NCI-H2196 treated with DMSO at 0.1 percent for 48 hours (cell line): ENCODE measurements at regions not wholly inside any gene's neighbourhood (a gene's known extent, or its start where the extent isn't known, plus 50 kb on each side); places are given as distances from the start of the nearest gene placed in this dataset.
"Not testable (repeated sequence)": the region's sequence is repeated elsewhere in the genome, so short reads cannot be mapped to it uniquely, and the experiment has no call there.

Experiments used
- DNase-seq: peaks from one replicate; lab custom pipeline; 2025; ENCODE audit not compliant: unreplicated experiment; lab: John Stamatoyannopoulos, UW

GRCh38 chr10:36019749-36020148, 377.7 kb upstream of the FZD8 start:
- no peak for DNase-seq

- DNase-seq, result no peak
These were observed 376.9 kb upstream of the FZD8 start for GRCh38 chr10:36018996-36019395.

- DNase-seq, result no peak
These were observed 375.0 kb upstream of the FZD8 start for GRCh38 chr10:36017137-36017536.

- no peak for DNase-seq
These were observed 365.3 kb upstream of the FZD8 start for GRCh38 chr10:36007369-36007768.

GRCh38 chr10:36003688-36004087, 361.6 kb upstream of the FZD8 start:
- DNase-seq, result no peak

GRCh38 chr10:36003031-36003600, 361.0 kb upstream of the FZD8 start:
- DNase-seq, result no peak

GRCh38 chr10:36002445-36002844, 360.3 kb upstream of the FZD8 start:
- DNase-seq, result no peak

GRCh38 chr10:36000754-36001153, 358.7 kb upstream of the FZD8 start:
- DNase-seq, result not testable (repeated sequence)

GRCh38 chr10:35998026-35998425, 355.9 kb upstream of the FZD8 start:
- no peak for DNase-seq

- no peak for DNase-seq
These were observed 353.4 kb upstream of the FZD8 start for GRCh38 chr10:35995485-35995884.

GRCh38 chr10:35993591-35994515, 351.8 kb upstream of the FZD8 start:
- DNase-seq, result no peak

- DNase-seq, result no peak
These were observed 350.0 kb upstream of the FZD8 start for GRCh38 chr10:35992107-35992506.

GRCh38 chr10:35986756-35987502, 344.8 kb upstream of the FZD8 start:
- no peak for DNase-seq

GRCh38 chr10:35979116-35979515, 337.0 kb upstream of the FZD8 start:
- no peak for DNase-seq

GRCh38 chr10:35973912-35974591, 332.0 kb upstream of the FZD8 start:
- not testable (repeated sequence) for DNase-seq

GRCh38 chr10:35972275-35972674, 330.2 kb upstream of the FZD8 start:
- no peak for DNase-seq

GRCh38 chr10:35971397-35971796, 329.3 kb upstream of the FZD8 start:
- no peak for DNase-seq

GRCh38 chr10:35963685-35964084, 321.6 kb upstream of the FZD8 start:
- DNase-seq, result no peak

GRCh38 chr10:35961501-35961900, 319.4 kb upstream of the FZD8 start:
- no peak for DNase-seq

- no peak for DNase-seq
These were observed 317.2 kb upstream of the FZD8 start for GRCh38 chr10:35959252-35959651.

GRCh38 chr10:35958609-35959008, 316.5 kb upstream of the FZD8 start:
- not testable (repeated sequence) for DNase-seq
